ENCODE measurements at regions not wholly inside any gene's neighbourhood (a gene's known extent, or its start where the extent isn't known, plus 50 kb on each side); places are given as distances from the start of the nearest gene placed in this dataset.
"Not testable (repeated sequence)": the region's sequence is repeated elsewhere in the genome, so short reads cannot be mapped to it uniquely, and the experiment has no call there.

DNA sequence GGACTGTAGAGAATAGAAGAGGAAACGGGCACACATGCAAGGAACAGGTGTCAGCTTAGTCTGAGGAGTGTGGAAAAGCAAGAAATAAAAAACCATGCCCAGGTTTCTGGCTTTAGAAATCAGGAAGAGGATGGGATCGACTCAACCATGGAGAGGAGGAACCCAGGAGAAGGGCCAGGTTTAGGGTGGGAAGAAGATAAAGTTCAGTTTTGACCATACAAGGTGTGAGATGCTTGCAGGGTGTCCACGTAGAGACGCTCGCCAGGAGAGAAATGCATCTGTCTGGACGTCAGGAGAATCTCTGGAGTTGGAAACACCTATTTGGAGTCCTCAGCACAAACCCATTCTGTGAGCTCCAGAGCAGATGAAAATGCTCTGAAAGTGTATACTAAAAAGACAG is 275.1 kb downstream of the CYRIA start:
- Histone ChIP-seq H3K4me3 (ENCODE audit: low read length) (no peak overlapping the region), H3K9ac (ENCODE audit: low read depth, low read length) (no peak overlapping the region), H3K36me3 (ENCODE audit: insufficient read depth, low read length) (no peaks in the 10 kb centered on the region), H3K27ac (ENCODE audit: low read depth, low read length) (no peak overlapping the region), H3K9me3 (ENCODE audit: insufficient read depth, low read depth, low read length) (no peaks in the 10 kb centered on the region), H3K4me1 (ENCODE audit: insufficient read depth, low read length) (no peaks in the 10 kb centered on the region; the same call in 1 of the 2 replicates), H3K27me3 (ENCODE audit: insufficient read depth, low read length) (no peaks in the 10 kb centered on the region)
- WGBS: 94% methylated on average over 6 of the region's 6 CpGs

DNA sequence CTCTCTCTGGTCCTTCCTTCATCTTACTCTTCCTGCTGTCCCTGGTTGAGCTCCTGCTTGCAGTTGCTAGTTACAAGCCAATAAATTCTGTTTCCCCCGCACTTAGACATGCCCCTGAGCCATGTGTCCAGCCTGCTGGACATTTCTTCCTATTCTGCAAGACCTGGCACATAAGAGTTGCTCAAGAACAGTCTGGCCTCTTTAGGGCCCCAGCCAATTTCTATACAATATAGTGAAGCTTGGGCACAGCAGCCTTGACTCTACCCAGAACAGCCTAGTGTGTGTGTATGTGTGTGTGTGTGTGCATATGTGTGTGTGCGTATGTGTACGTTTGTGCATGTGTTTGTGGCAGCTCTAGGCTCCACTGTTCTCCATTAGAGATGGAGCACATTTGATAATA is 276.0 kb downstream of the CYRIA start:
- Histone ChIP-seq H3K4me1 (ENCODE audit: insufficient read depth, low read length) (no peaks in the 10 kb centered on the region; the same call in 1 of the 2 replicates), H3K4me3 (ENCODE audit: low read length) (no peak overlapping the region), H3K9ac (ENCODE audit: low read depth, low read length) (no peak overlapping the region), H3K27me3 (ENCODE audit: insufficient read depth, low read length) (no peaks in the 10 kb centered on the region), H3K9me3 (ENCODE audit: insufficient read depth, low read depth, low read length) (no peaks in the 10 kb centered on the region), H3K36me3 (ENCODE audit: insufficient read depth, low read length) (no peaks in the 10 kb centered on the region), H3K27ac (ENCODE audit: low read depth, low read length) (no peak overlapping the region)
- 95% methylated on average over 3 of the region's 3 CpGs for WGBS

DNA sequence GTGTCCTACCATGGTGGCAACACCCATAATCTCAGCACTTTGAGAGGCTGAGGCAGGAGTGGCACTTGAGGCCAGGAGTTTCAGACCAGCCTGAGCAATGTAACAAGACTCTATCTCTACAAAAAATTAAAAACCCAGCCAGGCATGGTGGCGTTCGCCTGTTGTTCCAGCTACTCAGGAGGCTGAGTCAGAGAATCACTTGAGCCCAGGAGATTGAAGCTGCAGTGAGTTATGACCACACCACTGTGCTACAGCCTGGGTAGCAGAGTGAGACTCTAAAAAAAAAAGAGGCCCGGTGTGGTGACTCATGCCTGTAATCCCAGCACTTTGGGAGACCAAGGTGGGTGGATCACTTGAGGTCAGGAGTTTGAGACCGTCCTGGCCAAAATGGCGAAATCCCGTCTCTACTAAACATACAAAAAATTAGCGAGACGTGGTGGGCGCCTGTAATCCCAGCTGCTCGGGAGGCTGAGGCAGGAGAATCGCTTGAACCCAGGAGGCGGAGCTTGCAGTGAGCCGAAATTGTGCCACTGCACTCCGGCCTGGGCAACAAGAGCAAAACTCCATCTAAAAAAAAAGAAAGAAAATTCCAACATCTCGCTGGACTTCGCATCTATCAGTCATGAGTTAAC is 277.3 kb downstream of the CYRIA start:
- not testable (repeated sequence) for H3K27ac ChIP-seq (ENCODE audit: low read depth, low read length); H3K36me3 ChIP-seq (ENCODE audit: insufficient read depth, low read length); H3K9ac ChIP-seq (ENCODE audit: low read depth, low read length); H3K4me1 ChIP-seq (ENCODE audit: insufficient read depth, low read length); H3K9me3 ChIP-seq (ENCODE audit: insufficient read depth, low read depth, low read length); H3K27me3 ChIP-seq (ENCODE audit: insufficient read depth, low read length); H3K4me3 ChIP-seq (ENCODE audit: low read length)
- 93% methylated on average over 16 of the region's 16 CpGs for WGBS

DNA sequence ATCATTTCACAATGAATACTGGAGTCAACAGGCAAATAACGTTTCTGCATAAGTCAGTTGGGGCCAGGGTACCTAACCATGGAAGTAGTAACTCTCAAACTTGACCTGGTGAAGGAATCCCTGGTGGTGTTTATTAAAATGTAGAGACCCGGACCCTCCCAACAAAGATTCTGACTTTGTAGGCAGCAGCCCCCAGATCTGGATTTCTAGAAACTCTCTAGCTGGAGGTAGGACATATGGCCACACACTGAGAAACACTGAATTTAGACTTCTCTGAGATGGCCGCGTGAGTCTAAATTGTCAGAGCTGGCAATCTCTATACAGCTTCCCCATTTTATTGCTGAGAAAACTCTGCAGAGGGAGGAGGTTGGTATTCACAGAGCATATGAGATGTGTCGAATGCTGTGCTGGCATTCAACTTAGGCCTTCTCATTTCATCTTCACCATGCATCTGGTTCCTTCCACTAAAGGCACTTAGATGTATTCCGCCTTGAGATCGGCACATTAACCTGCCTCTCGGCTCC is 278.1 kb downstream of the CYRIA start:
- Histone ChIP-seq H3K9ac (ENCODE audit: low read depth, low read length) (no peak overlapping the region), H3K36me3 (ENCODE audit: insufficient read depth, low read length) (no peaks in the 10 kb centered on the region), H3K4me1 (ENCODE audit: insufficient read depth, low read length) (no peaks in the 10 kb centered on the region), H3K9me3 (ENCODE audit: insufficient read depth, low read depth, low read length) (no peaks in the 10 kb centered on the region), H3K27ac (ENCODE audit: low read depth, low read length) (no peak overlapping the region), H3K27me3 (ENCODE audit: insufficient read depth, low read length) (no peaks in the 10 kb centered on the region), H3K4me3 (ENCODE audit: low read length) (no peak overlapping the region)
- 96% methylated on average over 8 of the region's 8 CpGs for WGBS

DNA sequence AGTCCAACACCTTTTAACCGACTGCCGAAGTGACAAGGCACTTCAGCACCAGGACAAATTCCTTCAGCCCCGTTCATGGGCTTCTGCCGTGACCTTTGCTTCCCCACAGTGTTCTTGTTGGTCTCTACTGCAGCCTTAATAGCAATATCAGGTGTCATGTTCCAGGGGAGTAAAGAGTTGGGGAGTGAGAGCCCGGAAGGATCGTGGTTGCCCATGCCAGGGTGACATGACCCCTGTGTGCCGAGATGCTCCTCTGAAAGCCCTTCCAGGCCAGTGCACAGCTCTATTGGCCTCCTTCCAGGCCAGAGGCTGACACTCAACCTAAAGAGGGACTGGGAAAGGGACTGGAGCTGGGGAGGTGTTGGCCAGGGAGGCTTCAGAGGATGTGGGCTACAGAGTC is 279.2 kb downstream of the CYRIA start:
- H3K9ac ChIP-seq (ENCODE audit: low read depth, low read length): no peak overlapping the region
- H3K4me1 ChIP-seq (ENCODE audit: insufficient read depth, low read length): no peaks in the 10 kb centered on the region
- no peaks in the 10 kb centered on the region for H3K27me3 ChIP-seq (ENCODE audit: insufficient read depth, low read length)
- no peaks in the 10 kb centered on the region for H3K36me3 ChIP-seq (ENCODE audit: insufficient read depth, low read length)
- no peak overlapping the region for H3K4me3 ChIP-seq (ENCODE audit: low read length)
- 85% methylated on average over 7 of the region's 7 CpGs for WGBS
- H3K27ac ChIP-seq (ENCODE audit: low read depth, low read length): no peak overlapping the region
- H3K9me3 ChIP-seq (ENCODE audit: insufficient read depth, low read depth, low read length): no peaks in the 10 kb centered on the region

DNA sequence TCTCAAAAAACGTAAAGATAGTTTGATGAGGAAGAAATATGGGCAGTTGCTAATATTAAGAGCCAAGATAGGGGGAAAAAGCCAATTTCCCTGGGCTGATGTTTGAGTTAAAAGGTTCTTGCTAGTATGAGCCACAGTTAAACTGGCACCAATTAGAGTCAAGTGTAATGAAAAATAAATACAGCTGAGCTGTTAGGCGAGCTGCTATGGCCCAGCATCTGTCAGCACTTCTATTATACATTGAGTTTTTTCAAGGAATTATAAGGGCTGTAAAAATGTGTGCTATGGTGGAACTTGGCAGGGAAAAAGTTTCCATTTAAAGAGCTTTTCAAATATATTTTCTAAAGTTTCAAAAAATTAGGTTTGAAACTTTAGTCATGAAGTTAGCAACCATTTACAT is 279.6 kb downstream of the CYRIA start:
- no peak overlapping the region for H3K4me3 ChIP-seq (ENCODE audit: low read length)
- H3K36me3 ChIP-seq (ENCODE audit: insufficient read depth, low read length): no peaks in the 10 kb centered on the region
- H3K4me1 ChIP-seq (ENCODE audit: insufficient read depth, low read length): no peaks in the 10 kb centered on the region
- H3K27me3 ChIP-seq (ENCODE audit: insufficient read depth, low read length): no peaks in the 10 kb centered on the region
- 79% methylated on average over 2 of the region's 2 CpGs for WGBS
- H3K27ac ChIP-seq (ENCODE audit: low read depth, low read length): no peak overlapping the region
- no peak overlapping the region for H3K9ac ChIP-seq (ENCODE audit: low read depth, low read length)
- no peaks in the 10 kb centered on the region for H3K9me3 ChIP-seq (ENCODE audit: insufficient read depth, low read depth, low read length)

DNA sequence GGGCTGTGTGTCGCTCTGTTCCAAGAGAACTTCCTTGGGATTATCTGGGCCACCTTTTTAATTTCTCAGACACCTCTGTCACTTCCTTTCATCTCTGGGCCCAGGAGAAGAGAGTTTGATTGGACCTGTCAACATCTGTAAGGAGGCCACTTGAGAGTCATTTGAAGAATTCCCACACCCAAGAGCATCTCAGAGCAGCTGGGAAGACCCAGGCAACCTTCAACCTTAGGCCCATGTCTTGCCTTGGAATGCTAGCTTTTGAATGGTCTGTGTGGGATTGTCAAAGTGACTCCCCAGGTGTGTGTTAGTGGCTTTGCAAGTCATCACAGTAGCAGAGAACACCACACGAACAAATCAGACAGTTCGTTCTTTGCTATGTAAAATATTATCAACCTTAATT is 280.3 kb downstream of the CYRIA start:
- Histone ChIP-seq H3K27ac (ENCODE audit: low read depth, low read length) (no peak overlapping the region), H3K9me3 (ENCODE audit: insufficient read depth, low read depth, low read length) (no peaks in the 10 kb centered on the region), H3K4me1 (ENCODE audit: insufficient read depth, low read length) (no peaks in the 10 kb centered on the region), H3K36me3 (ENCODE audit: insufficient read depth, low read length) (no peaks in the 10 kb centered on the region), H3K4me3 (ENCODE audit: low read length) (no peak overlapping the region), H3K27me3 (ENCODE audit: insufficient read depth, low read length) (no peaks in the 10 kb centered on the region), H3K9ac (ENCODE audit: low read depth, low read length) (no peak overlapping the region)
- 98% methylated on average over 2 of the region's 3 CpGs for WGBS

DNA sequence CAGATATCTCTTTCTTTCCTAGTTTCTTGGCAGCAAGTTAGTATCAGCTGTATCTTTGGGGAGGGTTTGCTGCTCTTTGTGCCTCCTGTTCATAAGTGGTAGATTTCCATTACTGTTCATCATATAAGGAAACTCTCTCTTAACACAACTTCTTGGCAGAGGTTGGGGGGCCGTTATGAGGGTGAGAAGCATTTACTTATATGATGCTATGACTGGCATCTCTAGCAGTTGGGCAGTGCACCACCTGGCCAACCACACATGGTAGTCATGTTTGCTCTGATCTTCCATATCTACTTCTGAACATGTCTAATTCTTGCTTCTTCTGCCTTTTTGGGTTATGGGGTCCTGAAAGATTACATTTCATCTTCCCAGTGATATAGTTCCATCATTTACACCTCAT is 282.2 kb downstream of the CYRIA start:
- Histone ChIP-seq H3K9ac (ENCODE audit: low read depth, low read length) (no peak overlapping the region), H3K4me1 (ENCODE audit: insufficient read depth, low read length) (no peaks in the 10 kb centered on the region), H3K36me3 (ENCODE audit: insufficient read depth, low read length) (no peaks in the 10 kb centered on the region), H3K9me3 (ENCODE audit: insufficient read depth, low read depth, low read length) (no peaks in the 10 kb centered on the region), H3K27ac (ENCODE audit: low read depth, low read length) (no peak overlapping the region), H3K4me3 (ENCODE audit: low read length) (no peak overlapping the region), H3K27me3 (ENCODE audit: insufficient read depth, low read length) (no peaks in the 10 kb centered on the region)
- WGBS: 100% methylated on average over 1 of the region's 1 CpG

DNA sequence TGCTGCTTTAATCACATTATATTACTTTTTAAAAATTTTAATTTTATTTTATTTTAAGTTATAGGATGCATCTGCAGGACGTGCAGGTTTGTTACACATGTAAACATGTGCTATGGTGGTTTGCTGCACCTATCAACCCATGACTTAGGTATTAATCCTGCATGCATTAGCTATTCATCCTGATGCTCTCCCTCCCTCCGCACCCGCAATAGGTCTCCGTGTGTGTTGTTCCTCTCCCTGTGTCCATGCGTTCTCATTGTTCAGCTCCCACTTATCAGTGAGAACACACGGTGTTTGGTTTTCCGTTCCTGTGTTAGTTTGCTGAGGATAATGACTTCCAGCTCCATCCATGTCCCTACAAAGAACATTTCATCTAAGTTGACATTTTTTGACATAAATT is 283.2 kb downstream of the CYRIA start:
- H3K9ac ChIP-seq (ENCODE audit: low read depth, low read length): no peak overlapping the region
- WGBS: 85% methylated on average over 7 of the region's 7 CpGs

DNA sequence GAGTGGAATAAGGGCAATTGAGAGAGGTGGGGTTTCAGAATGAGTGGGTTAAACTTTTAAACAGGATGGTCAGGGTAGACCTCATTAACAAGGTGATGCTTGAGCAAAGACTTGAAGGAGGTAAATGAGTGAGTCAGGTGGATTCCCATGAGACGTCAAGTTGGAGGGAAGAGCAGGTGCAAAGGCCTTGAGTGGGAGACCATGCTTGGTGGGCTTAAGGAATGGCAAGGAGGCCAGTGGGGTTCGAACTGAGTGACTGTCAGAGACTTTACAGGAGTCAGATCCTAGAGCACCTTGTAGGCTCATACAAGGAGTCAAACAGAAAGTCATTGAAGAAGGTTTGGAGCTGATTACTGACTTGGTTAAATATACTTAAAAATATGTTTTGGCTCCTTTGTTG is 284.1 kb downstream of the CYRIA start:
- Histone ChIP-seq H3K9me3 (ENCODE audit: insufficient read depth, low read depth, low read length) (no peaks in the 10 kb centered on the region), H3K27me3 (ENCODE audit: insufficient read depth, low read length) (no peaks in the 10 kb centered on the region), H3K4me1 (ENCODE audit: insufficient read depth, low read length) (no peaks in the 10 kb centered on the region), H3K36me3 (ENCODE audit: insufficient read depth, low read length) (no peaks in the 10 kb centered on the region), H3K9ac (ENCODE audit: low read depth, low read length) (no peak overlapping the region), H3K4me3 (ENCODE audit: low read length) (no peak overlapping the region), H3K27ac (ENCODE audit: low read depth, low read length) (no peak overlapping the region)
- 86% methylated on average over 2 of the region's 2 CpGs for WGBS

More for the DNA sequence above, 283.2 kb downstream of the CYRIA start:
- Histone ChIP-seq H3K4me3 (ENCODE audit: low read length) (no peak overlapping the region), H3K4me1 (ENCODE audit: insufficient read depth, low read length) (no peaks in the 10 kb centered on the region), H3K9me3 (ENCODE audit: insufficient read depth, low read depth, low read length) (no peaks in the 10 kb centered on the region), H3K27me3 (ENCODE audit: insufficient read depth, low read length) (no peaks in the 10 kb centered on the region), H3K36me3 (ENCODE audit: insufficient read depth, low read length) (no peaks in the 10 kb centered on the region), H3K27ac (ENCODE audit: low read depth, low read length) (no peak overlapping the region)

DNA sequence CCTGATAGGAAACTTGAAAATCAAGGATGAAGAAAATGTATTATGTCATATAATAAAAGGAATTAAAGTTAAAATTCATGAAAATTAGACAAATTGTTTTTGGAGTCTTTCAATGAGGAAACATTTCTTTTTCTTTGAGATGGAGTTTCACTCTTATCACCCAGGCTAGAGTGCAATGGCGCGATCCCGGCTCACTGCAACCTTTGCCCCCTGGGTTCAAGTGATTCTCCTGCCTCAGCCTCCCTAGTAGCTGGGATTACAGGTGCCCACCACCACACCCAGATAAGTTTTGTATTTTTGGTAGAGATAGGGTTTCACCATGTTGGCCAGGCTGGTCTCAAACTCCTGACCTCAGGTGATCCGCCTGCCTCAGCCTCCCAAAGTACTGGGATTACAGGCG is 285.7 kb downstream of the CYRIA start:
- H3K36me3 ChIP-seq (ENCODE audit: insufficient read depth, low read length); H3K4me3 ChIP-seq (ENCODE audit: low read length); H3K9ac ChIP-seq (ENCODE audit: low read depth, low read length); H3K27me3 ChIP-seq (ENCODE audit: insufficient read depth, low read length); H3K4me1 ChIP-seq (ENCODE audit: insufficient read depth, low read length); H3K9me3 ChIP-seq (ENCODE audit: insufficient read depth, low read depth, low read length); H3K27ac ChIP-seq (ENCODE audit: low read depth, low read length): not testable (repeated sequence)
- 82% methylated on average over 5 of the region's 5 CpGs for WGBS

DNA sequence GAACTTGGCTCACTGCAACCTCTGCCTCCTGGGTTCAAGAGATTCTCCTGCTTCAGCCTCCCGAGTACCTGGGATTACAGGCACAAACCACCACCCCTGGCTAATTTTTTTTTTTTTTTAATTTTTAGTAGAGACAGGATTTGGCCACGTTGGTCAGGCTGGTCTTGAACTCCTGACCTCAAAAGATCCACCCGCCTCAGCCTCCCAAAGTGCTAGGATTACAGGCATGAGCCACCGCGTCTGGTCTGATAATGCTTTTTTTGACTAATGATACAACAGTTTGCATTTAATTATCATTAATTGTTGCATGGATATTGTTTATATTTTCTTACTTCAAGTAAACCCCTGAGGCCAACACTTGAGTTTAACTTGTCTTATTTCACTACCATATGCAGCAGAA is 286.6 kb downstream of the CYRIA start:
- not testable (repeated sequence) for H3K9me3 ChIP-seq (ENCODE audit: insufficient read depth, low read depth, low read length); H3K4me3 ChIP-seq (ENCODE audit: low read length); H3K27me3 ChIP-seq (ENCODE audit: insufficient read depth, low read length); H3K36me3 ChIP-seq (ENCODE audit: insufficient read depth, low read length); H3K27ac ChIP-seq (ENCODE audit: low read depth, low read length); H3K9ac ChIP-seq (ENCODE audit: low read depth, low read length); H3K4me1 ChIP-seq (ENCODE audit: insufficient read depth, low read length)
- 98% methylated on average over 5 of the region's 5 CpGs for WGBS
